Lower leg skin (tissue), 3 donors: ENCODE measurements at regions not wholly inside any gene's neighbourhood (a gene's known extent, or its start where the extent isn't known, plus 50 kb on each side); places are given as distances from the start of the nearest gene placed in this dataset.

Experiments
- CTCF ChIP-seq, 3 donors: fragments of 450-650 bp; IDR thresholded peaks; one replicate each; pipeline ENCODE4 v1.5.1; 2016; ENCODE audit warnings: antibody characterized with exemption in 3 of 3, mild to moderate bottlenecking in 3 of 3, moderate library complexity in 2 of 3
- POLR2A ChIP-seq, 2 donors: fragments of 450-650 bp; IDR thresholded peaks; one replicate each; pipeline ENCODE4 v1.6.1; 2016 to 2017; ENCODE audit warnings: antibody characterized with exemption in 2 of 2, mild to moderate bottlenecking in 1 of 2, moderate library complexity in 1 of 2

GRCh38 chr7:24477398-24478136, 95.7 kb upstream of the PALS2 start:
- TF ChIP-seq CTCF (IDR thresholded peaks at IDR 0.05) (no peak), POLR2A (IDR thresholded peaks at IDR 0.05) (no peak)
